Amniotic epithelial cell (primary cell): ENCODE measurements at regions not wholly inside any gene's neighbourhood (a gene's known extent, or its start where the extent isn't known, plus 50 kb on each side); places are given as distances from the start of the nearest gene placed in this dataset.
"Not testable (repeated sequence)": the region's sequence is repeated elsewhere in the genome, so short reads cannot be mapped to it uniquely, and the experiment has no call there.

Experiments
- DNase-seq: peaks from one replicate; pipeline ENCODE4 v3.0.0-alpha.2; 2010; ENCODE audit warnings: low read depth

GRCh38 chr18:70781860-70782453, 493.1 kb downstream of the SOCS6 start:
- DNase-seq, result no peak

DNA sequence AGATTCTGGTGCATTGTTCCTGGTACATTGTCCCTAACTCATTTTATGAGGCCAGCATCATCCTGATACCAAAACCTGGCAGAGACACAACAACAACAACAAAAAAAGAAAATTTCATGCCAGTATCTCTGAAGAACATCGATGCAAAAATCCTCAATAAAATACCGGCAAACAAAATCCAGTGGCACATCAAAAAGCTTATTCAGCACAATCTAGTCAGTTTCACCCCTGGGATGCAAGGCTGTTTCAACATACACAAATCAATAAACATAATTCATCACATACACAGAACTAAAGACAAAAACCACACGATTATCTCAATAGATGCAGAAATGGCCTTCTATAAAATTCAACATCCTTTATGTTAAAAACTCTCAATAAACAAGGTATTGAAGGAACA, 477.4 kb downstream of the SOCS6 start:
- DNase-seq, result not testable (repeated sequence)

GRCh38 chr18:70762812-70763211, 474.0 kb downstream of the SOCS6 start:
- no peak for DNase-seq

DNA sequence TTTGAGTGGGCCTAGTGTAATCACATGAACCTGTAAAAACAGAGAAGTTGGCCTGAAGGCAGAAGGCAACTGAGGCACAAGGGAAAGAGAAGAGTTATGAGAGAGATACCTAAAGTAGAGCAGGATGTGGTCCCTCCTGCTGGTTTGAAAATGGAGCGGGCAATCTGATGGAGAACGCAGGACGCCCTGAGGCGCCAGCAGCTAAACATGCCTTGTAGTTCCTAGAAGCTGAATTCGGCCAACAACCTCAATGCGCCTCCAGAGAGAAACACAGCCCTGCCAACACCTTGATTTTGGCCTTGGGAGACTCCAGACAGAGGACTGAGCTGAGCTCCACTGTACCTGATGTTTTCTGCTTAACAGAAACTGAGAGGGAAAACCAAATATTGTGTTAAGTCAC, 469.9 kb downstream of the SOCS6 start:
- no peak for DNase-seq

GRCh38 chr18:70754486-70754885, 465.6 kb downstream of the SOCS6 start:
- no peak for DNase-seq

DNA sequence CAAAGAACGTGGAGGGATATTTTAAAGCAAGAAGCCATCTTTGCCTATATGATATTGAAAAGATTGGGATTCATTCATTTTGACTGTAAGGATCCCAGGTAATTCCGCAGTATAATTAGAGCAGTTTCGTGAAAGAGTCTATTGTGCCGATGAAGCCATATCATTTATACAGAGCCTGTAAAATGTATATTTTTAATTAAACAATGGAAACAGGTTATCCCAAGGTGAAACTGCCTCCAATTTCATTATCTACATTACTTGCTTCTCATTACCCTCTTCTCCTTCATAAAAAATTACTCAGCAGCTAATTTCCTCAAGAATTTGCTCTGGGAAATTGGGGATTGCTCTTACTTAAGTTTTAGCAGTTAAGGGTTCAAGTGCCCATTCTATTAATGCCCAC, 444.1 kb downstream of the SOCS6 start:
- no peak for DNase-seq

DNA sequence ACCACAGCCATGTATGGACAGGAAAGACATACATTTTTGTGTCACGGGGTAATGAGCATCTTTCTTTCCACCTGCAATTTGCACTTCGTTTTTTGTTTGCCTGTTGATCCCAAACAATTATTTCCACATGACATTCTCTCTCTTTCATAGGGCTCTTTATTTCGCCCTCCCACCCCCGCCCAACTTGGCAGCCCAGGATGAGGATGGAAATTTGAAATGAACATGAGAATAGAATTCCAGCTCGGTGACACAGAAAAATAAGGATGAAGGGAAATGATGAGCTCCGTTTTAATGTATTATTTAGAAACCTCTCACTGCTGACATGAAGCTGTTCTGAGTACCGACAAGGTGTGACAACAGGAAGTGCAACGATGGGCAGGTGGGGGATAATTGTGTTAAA, 443.3 kb downstream of the SOCS6 start:
- no peak for DNase-seq

- no peak for DNase-seq
These were observed 431.8 kb downstream of the SOCS6 start for GRCh38 chr18:70720607-70721006.

DNA sequence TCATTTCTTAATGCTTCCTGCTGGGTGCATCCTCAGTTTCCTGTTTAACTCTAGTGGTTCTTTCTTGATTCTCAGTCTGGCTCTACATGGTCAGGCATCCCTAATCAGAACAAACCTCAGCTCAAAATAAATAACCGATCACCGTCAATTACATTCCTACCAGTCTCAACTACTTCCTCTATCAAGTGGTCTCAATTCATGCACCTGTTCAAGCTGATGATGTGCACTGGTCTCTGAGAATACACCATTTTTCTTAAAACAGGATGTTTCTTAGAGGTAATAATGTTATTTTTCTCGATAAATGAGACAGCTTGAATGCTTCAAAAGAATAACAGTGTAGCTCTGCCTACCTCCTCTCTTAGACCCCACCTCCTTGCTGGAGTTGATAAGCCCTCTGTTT, 420.9 kb downstream of the SOCS6 start:
- DNase-seq, result no peak

DNA sequence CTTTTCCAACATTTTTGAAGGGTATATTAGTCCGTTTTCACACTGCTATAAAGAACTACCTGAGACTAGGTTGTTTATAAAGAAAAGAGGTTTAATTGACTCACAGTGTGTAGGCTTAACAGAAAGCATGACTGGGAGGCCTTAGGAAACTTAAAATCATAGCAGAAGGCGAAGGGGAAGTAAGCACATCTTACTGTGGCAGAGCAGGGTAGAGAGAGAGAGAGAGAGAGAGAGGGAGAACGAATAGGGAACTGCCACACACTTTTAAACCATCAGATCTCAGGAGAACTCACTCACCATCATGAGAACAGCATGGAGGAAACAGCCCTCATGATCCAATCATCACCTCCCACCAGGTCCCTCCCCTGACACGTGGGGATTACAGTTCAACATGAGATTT, 420.3 kb downstream of the SOCS6 start:
- no peak for DNase-seq

- no peak for DNase-seq
These were observed 417.1 kb downstream of the SOCS6 start for GRCh38 chr18:70705831-70706416.

DNA sequence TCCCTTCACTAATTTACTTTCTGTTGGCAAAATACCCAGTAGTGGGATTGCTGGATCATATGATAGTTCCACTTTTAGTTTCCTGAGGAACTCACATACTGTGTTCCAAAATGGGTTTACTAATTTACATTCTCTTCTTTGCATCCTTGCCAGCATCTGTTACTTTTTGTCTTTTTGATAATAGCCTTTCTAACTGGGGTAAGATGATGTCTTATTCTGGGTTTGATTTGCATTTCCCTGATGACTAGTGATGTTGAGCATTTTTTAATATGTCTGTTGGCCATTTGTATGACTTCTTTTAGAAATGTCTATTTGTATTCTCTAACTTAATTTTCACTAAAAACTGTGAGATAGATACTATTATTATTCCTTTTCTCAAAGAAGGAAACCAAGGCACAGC, 411.7 kb downstream of the SOCS6 start:
- DNase-seq, result no peak

DNA sequence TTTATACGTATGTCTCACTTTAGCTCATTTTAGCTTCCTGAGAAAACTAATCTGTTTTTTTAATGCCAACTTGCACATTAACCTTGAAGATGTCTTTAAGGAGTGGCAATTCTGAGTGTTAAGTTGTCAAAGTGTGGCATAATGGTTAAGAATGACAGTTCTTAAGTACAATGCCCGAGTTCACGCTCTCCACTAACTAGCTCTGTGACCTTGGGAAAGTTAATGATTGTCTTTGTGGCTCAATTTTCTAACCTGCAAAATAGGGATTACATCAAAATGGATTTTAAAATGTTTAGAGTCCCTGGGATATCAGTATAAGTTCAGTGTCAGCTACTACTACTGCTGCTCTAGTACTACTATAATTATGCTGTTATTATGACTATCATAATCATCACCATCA, 409.7 kb downstream of the SOCS6 start:
- DNase-seq, result no peak

DNA sequence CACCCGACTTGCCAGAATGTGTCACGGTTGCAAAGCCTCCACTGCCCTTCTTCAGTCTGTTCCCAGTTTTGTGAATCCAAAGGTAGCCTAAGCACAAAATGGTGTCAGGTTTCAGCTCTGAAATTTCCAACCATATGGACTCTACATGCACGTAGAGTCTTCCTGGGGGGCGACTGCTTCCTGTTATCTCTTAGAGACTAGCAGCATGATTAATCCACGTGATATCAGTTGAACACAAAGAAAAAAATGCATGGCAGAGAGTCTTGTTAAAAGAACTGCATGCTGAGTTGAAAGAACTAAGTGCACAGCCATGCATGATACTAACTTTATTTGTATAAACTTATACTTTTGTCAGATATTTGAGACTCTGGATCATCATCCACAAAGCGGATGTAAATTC, 404.4 kb downstream of the SOCS6 start:
- no peak for DNase-seq

GRCh38 chr18:70689765-70690164, 400.9 kb downstream of the SOCS6 start:
- not testable (repeated sequence) for DNase-seq

- no peak for DNase-seq
These were observed 399.4 kb downstream of the SOCS6 start for GRCh38 chr18:70688286-70688685.

DNA sequence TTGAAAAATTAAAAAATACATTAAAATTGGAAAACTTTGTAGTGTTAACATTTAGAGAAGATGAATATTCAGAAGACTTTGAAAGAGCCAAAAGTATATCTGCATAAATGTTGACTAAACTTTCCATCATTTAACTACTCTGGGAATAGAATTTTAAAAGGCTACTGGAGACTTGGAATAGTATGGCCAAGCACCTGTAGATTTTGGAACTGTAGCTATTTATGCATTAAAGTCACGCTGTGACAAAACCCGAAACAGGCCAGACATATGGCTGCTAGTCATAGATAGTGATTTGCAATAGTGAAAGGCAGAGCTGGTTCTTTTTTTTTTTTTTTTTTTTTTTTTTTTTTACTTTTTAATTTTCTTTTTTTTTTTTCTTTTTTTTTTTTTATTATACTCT, 396.0 kb downstream of the SOCS6 start:
- no peak for DNase-seq

GRCh38 chr18:70683263-70683662, 394.4 kb downstream of the SOCS6 start:
- no peak for DNase-seq

GRCh38 chr18:70674896-70675295, 386.1 kb downstream of the SOCS6 start:
- no peak for DNase-seq

DNA sequence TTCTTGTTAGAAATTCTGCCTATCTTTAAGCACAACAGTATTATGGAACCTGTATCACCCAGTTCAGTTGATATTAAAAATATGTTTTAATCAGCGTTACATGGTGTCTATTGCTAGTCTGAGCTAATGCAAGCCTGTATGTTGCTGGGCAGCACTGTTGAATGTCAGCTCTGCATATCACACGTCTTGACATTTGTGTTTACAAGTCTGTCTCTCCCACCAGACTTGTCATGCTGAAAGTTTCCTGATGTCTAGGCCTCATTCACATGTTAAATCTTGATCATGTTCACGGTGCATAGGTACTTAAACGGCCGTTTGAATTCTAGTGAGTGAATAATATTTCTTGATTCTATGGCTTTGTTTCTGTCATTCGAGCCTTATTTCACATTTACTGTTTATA, 385.0 kb downstream of the SOCS6 start:
- DNase-seq, result no peak

- no peak for DNase-seq
These were observed 383.7 kb downstream of the SOCS6 start for GRCh38 chr18:70672581-70672980.

DNA sequence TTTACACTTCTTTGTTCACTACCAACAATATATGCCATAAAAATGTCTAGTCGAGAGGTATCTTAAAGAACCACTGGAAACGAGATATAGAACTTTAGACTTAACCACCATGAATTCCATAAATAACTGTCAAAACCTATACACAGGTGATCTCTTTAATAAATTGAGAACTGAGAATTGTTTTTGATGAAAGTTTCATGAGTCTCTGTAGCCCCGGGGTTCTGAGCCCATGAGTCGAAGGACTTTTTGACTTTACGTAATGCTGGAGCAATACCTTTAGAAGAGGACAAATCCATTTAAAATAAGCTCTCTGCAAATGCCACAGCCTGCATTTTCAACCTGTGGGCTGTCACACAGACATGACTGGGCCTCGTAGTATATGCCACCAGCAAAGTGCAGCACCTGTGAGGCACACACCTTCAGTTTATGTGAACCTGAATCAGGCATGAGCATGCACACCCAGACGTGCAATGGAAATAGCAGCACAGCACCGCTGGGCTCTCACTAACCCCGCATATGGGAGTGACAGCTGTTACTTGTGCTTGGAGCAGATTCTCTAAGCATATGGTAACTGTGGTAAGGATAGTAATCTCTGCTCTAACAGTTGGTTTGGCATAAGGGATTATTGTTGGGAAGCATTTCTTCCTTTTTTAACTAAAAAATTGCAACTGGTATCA, 383.2 kb downstream of the SOCS6 start:
- DNase-seq, result no peak

DNA sequence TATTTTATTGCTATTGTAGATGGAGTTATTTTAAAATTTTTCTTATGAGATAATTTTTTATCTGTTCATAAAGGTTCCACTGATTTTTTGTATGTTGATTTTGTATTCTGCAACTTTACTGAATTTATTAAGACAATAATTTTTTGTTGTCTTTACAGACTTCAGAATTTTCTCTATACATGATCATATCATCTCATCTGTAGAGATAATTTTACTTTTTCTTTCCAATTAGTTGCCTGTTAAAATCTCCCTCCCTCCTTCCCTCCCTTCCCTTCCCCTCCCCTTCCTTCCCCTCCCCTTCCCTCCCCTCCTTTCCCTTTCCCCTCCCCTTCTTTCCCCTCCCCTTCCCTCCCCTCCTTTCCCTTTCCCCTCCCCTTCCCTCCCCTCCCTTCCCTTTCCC, 378.1 kb downstream of the SOCS6 start:
- DNase-seq, result no peak

DNA sequence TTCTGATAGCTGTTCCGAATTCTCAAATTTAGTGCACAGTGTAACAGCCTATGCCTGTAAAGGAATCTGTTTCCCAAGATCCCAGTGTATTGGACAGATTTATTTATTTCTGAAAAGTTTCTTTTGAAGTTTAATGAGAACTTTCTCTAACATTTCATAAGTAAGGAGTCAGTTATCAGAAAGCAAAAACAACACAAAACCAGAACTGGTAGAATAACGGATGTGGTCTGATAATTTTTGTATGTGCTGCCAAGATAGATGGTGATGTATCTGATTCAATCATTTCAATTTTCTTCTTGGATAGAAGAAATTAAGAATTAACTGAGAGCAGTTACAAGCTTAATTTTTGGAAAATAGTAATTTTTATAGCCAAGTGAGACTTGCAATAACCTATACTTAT, 374.3 kb downstream of the SOCS6 start:
- DNase-seq, result no peak
